CD4-positive, alpha-beta T cell (primary cell): ENCODE measurements at regions not wholly inside any gene's neighbourhood (a gene's known extent, or its start where the extent isn't known, plus 50 kb on each side); places are given as distances from the start of the nearest gene placed in this dataset.

Experiments
- ATAC-seq: fragments of 200-7000 bp; cut with Tn5 transposase; one replicate; pipeline ENCODE4 v1.10.0; 2022; ENCODE audit warnings: mild to moderate bottlenecking; ENCODE audit not compliant: poor library complexity
- CTCF ChIA-PET: fragments of 350-600 bp; sonication (Branson Sonifier 250); formaldehyde crosslinking; loops from one replicate; lab custom pipeline; 2021; ENCODE audit warnings: antibody characterized with exemption, inconsistent platforms; lab: Charles Lee
- POLR2A ChIA-PET: fragments of 350-600 bp; sonication (Branson Sonifier 250); formaldehyde crosslinking; loops from one replicate; lab custom pipeline; 2021; ENCODE audit warnings: antibody characterized with exemption, inconsistent platforms; lab: Charles Lee
- DNase-seq, 14 experiments: peaks; one replicate each; pipeline ENCODE4 v3.0.0-alpha.2; 2013 to 2020; ENCODE audit warnings: mixed read lengths in 2 of 14
- H3K27ac ChIP-seq, 2 donors: one replicate each; pipeline versions ENCODE4 v1.5.1 to v1.7.0; 2013; ENCODE audit warnings: low read length in 2 of 2, low read depth in 1 of 2, mild to moderate bottlenecking in 1 of 2
- H3K27me3 ChIP-seq, 2 experiments: 1 replicate in 1 of 2; 2 replicates in 1 of 2; pipeline versions ENCODE4 v1.6.1 to v1.7.0; 2013; ENCODE audit warnings: low read length in 2 of 2, control low read depth in 1 of 2, mild to moderate bottlenecking in 1 of 2, moderate library complexity in 1 of 2; ENCODE audit not compliant: insufficient read depth in 2 of 2, control insufficient read depth in 1 of 2
- H3K36me3 ChIP-seq: one replicate; pipeline ENCODE4 v1.6.1; 2013; ENCODE audit warnings: low read length, control low read depth; ENCODE audit not compliant: insufficient read depth
- H3K4me1 ChIP-seq: one replicate; pipeline ENCODE4 v1.6.1; 2013; ENCODE audit warnings: low read length, control low read depth; ENCODE audit not compliant: insufficient read depth
- H3K4me3 ChIP-seq: one replicate; pipeline ENCODE4 v1.5.1; 2013; ENCODE audit warnings: mild to moderate bottlenecking, low read length, moderate library complexity
- H3K9me3 ChIP-seq, 2 experiments: 1 replicate in 1 of 2; 2 replicates in 1 of 2; pipeline versions ENCODE4 v1.6.1 to v1.7.0; 2013; ENCODE audit warnings: low read length in 2 of 2, mild to moderate bottlenecking in 2 of 2, control low read depth in 1 of 2, moderate library complexity in 1 of 2; ENCODE audit not compliant: control insufficient read depth in 1 of 2, insufficient read depth in 1 of 2
- H3K27ac Mint-ChIP-seq: one replicate; pipeline ENCODE4 v1.8.0; 2020; ENCODE audit warnings: mixed read lengths
- H3K27me3 Mint-ChIP-seq: one replicate; pipeline ENCODE4 v1.8.0; 2021; ENCODE audit warnings: mixed read lengths
- H3K36me3 Mint-ChIP-seq: one replicate; pipeline ENCODE4 v1.8.0; 2021; ENCODE audit warnings: low read depth, mixed read lengths
- H3K4me1 Mint-ChIP-seq: one replicate; pipeline ENCODE4 v1.8.0; 2021; ENCODE audit warnings: low read depth, mixed read lengths
- H3K4me3 Mint-ChIP-seq: one replicate; pipeline ENCODE4 v1.8.0; 2020; ENCODE audit warnings: mild to moderate bottlenecking, mixed read lengths
- H3K9me3 Mint-ChIP-seq: one replicate; pipeline ENCODE4 v1.8.0; 2020; ENCODE audit warnings: mixed read lengths
- CTCF ChIP-seq: fragments of 200-600 bp; IDR thresholded peaks from one replicate; pipeline ENCODE4 v1.8.0; 2022; ENCODE audit warnings: antibody characterized with exemption, mild to moderate bottlenecking
- intact Hi-C, 2 experiments: fragments of 100-400 bp; cut with DNase I in 1 of 2; cut with micrococcal nuclease in 1 of 2; formaldehyde crosslinking; loops; one replicate each; pipeline versions ENCODE4 v1.15.1 to v1.9.0; 2023 to 2025; cut with DNase I, micrococcal nuclease

GRCh38 chr9:108277216-108277615 is 578.6 kb downstream of the ACTL7B start:
- Mint-ChIP-seq H3K4me1 (no peaks in the 10 kb centered on the region), H3K27me3 (no peaks in the 10 kb centered on the region), H3K4me3 (no peak overlapping the region), H3K36me3 (no peaks in the 10 kb centered on the region), H3K9me3 (peaks cover 3% of the 10 kb centered on the region), H3K27ac (no peak overlapping the region)
- Histone ChIP-seq H3K27ac (no peak overlapping the region), H3K4me1 (no peaks in the 10 kb centered on the region), H3K36me3 (no peaks in the 10 kb centered on the region), H3K27me3 (no peaks in the 10 kb centered on the region), H3K9me3 (no peaks in the 10 kb centered on the region), H3K4me3 (no peak overlapping the region)
- TF ChIP-seq CTCF, result no peak
- POLR2A ChIA-PET, result no interaction called here
- intact Hi-C loops, result no loop called here
- ATAC-seq (no peak), DNase-seq (no peak)
- CTCF ChIA-PET, result no interaction called here

GRCh38 chr9:108275906-108276305 is 579.9 kb downstream of the ACTL7B start:
- TF ChIP-seq CTCF, result no peak
- no peak for ATAC-seq
- H3K36me3 ChIP-seq, result no peaks in the 10 kb centered on the region
- H3K9me3 ChIP-seq, result no peaks in the 10 kb centered on the region
- CTCF ChIA-PET, result no interaction called here
- no peaks in the 10 kb centered on the region for H3K27me3 ChIP-seq
- no peak overlapping the region for H3K4me3 ChIP-seq
- POLR2A ChIA-PET, result no interaction called here
- peaks cover 3% of the 10 kb centered on the region for H3K9me3 Mint-ChIP-seq
- intact Hi-C loops, result no loop called here
- H3K27ac Mint-ChIP-seq, result no peak overlapping the region
- H3K36me3 Mint-ChIP-seq, result no peaks in the 10 kb centered on the region
- H3K4me1 ChIP-seq, result no peaks in the 10 kb centered on the region
- no peak overlapping the region for H3K27ac ChIP-seq
- H3K27me3 Mint-ChIP-seq, result no peaks in the 10 kb centered on the region
- H3K4me1 Mint-ChIP-seq, result no peaks in the 10 kb centered on the region
- H3K4me3 Mint-ChIP-seq, result no peak overlapping the region
- DNase-seq, result no peak

DNA sequence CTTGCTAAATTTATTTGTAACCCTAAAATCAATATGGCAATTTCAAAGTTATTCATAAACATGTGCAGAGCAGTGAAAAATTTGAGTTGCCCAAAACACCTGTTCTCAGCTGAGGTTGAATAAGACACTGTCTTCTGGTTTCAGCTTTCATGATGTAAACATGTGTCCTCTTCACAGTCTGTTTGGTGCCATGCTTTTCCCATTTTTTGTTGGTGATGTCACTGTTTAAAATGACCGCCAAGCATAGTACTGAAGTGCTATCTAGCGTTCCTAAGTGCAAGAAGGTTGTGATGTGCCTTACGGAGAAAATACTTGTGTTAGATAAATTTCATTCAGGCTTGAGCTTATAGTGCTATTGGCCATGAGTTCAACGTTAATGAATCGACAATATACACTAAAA is 580.8 kb downstream of the ACTL7B start:
- Histone ChIP-seq H3K27me3 (no peaks in the 10 kb centered on the region), H3K9me3 (no peaks in the 10 kb centered on the region), H3K4me1 (no peaks in the 10 kb centered on the region), H3K4me3 (no peak overlapping the region), H3K36me3 (no peaks in the 10 kb centered on the region), H3K27ac (no peak overlapping the region)
- Mint-ChIP-seq H3K4me1 (no peaks in the 10 kb centered on the region), H3K36me3 (no peaks in the 10 kb centered on the region), H3K27me3 (no peaks in the 10 kb centered on the region), H3K4me3 (no peak overlapping the region), H3K9me3 (peaks cover 3% of the 10 kb centered on the region), H3K27ac (no peak overlapping the region)
- no peak for DNase-seq
- no peak for TF ChIP-seq CTCF
- POLR2A ChIA-PET, result no interaction called here
- CTCF ChIA-PET, result no interaction called here
- ATAC-seq, result no peak
- intact Hi-C loops, result no loop called here
